ENCODE measurements at regions not wholly inside any gene's neighbourhood (a gene's known extent, or its start where the extent isn't known, plus 50 kb on each side); places are given as distances from the start of the nearest gene placed in this dataset.
"Not testable (repeated sequence)": the region's sequence is repeated elsewhere in the genome, so short reads cannot be mapped to it uniquely, and the experiment has no call there.

GRCh38 chr13:108074429-108074828 is 140.9 kb downstream of the LIG4 start:
- DNase-seq = not testable (repeated sequence)

DNA sequence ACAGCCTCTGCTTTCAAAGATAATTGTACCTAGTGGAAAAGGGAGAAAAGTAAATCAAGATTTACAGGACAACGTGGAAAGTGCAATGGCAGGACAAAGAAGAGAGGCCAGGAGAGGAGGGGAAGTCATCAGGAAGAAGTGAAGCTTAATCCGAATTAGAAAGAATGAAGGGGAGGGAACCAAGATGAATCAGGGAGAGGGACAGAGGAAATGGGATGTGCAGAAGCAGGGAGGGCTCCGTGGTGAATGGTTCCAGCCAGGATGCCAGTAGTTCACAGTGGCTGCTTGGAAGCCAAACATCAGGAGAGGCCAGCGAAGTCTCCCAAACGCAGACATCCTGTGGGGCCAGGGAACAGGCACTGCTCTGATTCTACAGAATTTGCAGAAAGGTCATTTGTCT is 144.4 kb downstream of the LIG4 start:
- DNase-seq = no peak

GRCh38 chr13:108070491-108070890 is 144.8 kb downstream of the LIG4 start:
- DNase-seq = no peak

GRCh38 chr13:108069521-108070210 is 145.7 kb downstream of the LIG4 start:
- DNase-seq = no peak

GRCh38 chr13:108064372-108064771 is 151.0 kb downstream of the LIG4 start:
- not testable (repeated sequence) for DNase-seq

- DNase-seq = no peak
Observed at GRCh38 chr13:108060111-108060510, 155.2 kb downstream of the LIG4 start.

DNA sequence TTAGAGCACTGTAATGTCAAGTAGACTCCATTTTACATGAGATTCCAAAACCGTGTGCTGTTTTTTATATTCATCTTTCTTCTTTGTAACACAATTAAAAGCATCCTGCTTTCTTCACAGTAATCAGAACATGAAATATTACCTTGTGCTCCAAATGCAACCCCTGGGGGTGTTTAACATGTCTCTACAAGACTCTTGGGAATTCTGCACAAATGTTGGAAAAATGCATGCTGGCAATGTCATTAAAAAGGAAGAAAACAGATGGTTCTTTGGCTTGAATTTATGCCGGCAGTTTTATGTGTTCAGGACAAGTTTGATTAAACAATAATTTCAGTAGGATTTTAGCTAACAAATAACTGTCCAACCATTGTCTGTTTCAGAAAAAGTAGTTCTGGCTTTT is 159.1 kb downstream of the LIG4 start:
- DNase-seq = no peak

- DNase-seq = no peak
Observed at GRCh38 chr13:108049211-108049610, 166.1 kb downstream of the LIG4 start.

DNA sequence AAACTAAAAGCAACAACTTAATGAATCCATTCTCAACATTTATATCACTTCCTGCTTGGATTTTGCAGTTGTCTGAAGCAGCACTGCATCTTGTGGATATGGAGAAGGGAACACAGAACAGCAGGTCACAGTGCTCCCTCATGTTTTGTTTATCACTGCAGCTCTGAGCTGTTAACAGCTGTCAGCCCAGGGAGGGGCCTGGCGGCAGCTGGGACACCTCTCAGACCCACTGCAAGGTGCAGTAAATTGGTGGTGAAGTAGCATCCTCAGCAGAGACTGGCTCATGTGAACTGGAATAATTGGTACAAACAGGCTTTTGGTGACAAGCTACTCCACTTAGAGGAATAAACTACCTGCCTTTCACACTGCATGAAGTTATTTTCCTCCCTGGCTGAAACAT is 170.4 kb downstream of the LIG4 start:
- DNase-seq = no peak

GRCh38 chr13:108042866-108043265 is 172.5 kb downstream of the LIG4 start:
- not testable (repeated sequence) for DNase-seq

GRCh38 chr13:108037348-108037747 is 178.0 kb downstream of the LIG4 start:
- DNase-seq = no peak

GRCh38 chr13:108036411-108036932 is 178.9 kb downstream of the LIG4 start:
- DNase-seq = no peak

GRCh38 chr13:108034909-108035410 is 180.4 kb downstream of the LIG4 start:
- no peak for DNase-seq

DNA sequence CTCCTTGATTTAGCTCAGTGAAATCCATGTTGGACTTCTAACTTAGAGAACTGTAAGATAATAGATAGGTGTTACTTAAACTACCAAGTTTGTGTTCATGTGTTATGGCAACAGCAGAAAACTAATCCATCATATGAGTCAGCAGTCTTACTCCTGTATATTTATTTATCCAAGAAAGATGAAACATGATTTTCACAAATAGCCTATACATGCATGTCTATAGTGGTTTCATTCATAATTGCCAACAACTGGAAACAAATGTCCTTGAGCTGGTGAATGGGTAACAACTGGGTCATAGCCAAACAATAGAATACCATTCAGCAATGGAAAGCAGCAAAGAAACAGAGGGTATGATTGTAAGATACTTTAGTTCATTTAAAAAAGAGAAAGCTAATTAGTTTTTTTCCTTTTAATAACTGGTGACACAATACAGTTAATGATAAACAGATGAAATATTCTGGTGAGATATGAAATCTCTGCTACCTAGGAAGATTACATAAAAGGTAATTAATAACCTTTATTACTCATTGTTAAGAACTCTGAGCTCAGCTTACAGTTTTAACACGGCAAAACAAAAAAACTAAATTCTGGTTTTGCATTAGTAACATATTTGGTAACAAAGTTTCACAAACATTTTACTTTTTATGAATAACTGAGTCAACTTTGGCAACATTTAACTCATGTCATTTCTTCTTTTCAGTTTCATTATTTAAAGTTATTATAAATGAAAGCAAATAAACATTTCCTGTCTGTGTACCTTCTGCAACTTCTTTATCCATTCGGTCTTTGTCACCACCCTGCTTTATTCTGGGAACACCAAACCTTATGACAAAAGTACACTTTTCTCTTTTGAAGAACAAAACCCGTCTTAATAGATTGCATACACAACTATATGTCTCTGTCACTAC is 181.3 kb downstream of the LIG4 start:
- no peak for DNase-seq

GRCh38 chr13:108031865-108032264 is 183.5 kb downstream of the LIG4 start:
- no peak for DNase-seq

GRCh38 chr13:108030769-108031168 is 184.6 kb downstream of the LIG4 start:
- DNase-seq = no peak

DNA sequence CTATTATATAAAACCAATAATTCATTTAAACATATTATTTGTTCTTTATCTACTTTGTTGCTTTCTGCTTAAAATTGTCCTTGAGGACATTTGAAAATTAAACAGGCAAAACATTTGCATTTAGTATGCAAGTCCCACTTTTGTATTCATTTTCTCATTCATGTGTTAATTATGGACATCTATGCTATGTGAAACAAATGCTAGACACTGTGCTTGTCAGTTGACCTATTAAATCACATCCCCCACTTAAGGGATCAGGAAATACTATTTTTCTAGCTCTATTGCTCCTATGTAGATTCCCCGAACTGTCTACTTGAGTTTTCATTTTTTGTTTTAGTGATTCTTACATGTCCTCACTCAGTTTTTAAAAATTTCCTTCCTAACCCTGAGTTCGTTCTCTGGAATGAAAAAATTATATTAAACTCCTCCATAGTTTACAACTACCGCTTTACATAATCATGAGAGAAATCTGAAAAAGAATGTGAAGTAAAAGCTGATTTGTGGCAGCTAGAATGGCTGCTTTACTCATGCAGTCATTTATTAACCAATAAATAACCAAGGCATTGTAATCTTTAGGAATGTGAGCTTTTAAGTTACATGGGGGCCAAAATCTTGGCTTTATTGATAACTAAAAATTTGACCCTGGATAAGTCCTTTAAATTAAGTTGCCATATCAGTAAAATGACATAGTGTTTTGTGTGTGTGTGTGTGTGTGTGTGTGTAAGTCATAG is 188.5 kb downstream of the LIG4 start:
- DNase-seq = no peak

GRCh38 chr13:108020027-108020426 is 195.3 kb downstream of the LIG4 start:
- DNase-seq = no peak

GRCh38 chr13:108018371-108018870 is 196.9 kb downstream of the LIG4 start:
- no peak for DNase-seq

DNA sequence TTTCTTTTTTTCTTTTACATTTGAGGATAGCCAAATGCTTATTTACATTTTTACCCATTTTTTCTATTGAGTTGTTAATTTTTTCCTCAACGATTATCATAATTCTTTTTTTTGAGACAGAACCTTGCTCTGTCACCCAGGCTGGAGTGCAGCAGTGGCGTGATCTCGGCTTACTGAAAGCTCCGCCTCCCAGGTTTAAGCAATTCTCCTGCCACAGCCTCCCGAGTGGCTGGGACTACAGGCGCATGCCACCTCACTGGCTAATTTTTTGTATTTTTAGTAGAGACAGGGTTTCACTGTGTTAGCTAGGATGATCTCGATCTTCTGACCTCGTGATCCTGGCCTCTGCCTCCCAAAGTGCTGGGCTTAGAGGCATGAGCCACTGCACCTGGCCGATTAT is 208.7 kb downstream of the LIG4 start:
- no peak for DNase-seq

DNA sequence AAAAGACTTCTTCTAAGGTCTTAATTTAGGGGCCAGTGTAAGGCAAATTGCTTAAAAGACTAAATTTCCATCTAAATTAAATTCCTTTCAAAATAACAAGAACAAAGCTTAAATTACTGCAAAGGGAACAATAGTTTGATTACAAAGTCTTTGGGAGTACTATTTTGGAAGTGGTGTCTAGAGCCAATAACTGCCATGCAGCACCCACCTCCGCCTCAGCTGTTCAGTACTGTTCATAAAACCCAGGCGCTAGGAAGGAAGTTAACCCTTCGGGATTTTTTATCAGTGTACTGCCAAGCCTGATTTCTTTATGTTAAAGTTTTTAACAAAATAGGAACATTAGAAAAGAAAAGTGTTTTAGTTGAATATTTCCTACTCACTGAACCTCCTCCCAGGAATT is 210.1 kb downstream of the LIG4 start:
- DNase-seq = no peak

DNA sequence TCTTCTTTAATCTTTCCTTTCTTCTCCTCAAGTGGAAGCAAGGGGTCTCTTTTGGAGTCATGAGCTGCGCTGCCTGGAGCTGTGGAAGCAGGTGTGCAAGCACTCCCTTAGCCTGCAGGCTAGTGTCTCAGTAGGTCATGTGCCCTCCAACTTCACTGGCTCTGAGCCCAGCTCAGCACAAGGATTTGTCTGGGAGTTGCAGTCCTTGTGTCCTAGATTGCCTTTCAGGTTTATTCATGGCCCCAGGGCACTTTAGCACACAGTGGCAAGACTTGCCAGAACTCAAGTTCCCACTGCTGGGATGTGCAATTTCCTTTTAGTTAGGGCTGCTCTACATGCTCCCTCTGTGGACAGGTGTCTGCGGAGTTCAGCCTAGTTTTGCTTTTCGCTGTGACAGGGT is 211.7 kb downstream of the LIG4 start:
- DNase-seq = no peak

DNA sequence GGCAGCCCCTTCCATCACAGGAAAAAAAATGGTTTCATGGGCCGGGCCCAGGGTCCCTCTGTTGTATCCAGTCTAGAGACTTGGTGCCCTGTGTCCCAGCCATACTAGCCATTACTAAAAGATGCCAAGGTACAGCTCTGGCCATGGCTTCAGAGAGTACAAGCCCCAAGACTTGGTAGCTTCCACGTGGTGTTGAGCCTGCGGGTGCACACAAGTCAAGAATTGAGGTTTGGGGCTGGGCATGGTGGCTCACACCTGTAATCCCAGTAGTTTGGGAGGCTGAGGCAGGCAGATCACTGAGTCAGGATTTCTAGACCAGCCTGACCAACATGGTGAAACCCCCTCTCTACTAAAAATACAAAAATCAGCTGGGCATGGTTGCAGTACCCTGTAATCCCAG is 214.3 kb downstream of the LIG4 start:
- DNase-seq = no peak

Measured in NCI-H1436 treated with DMSO at 0.1 percent for 48 hours (cell line).